H1 (cell line): ENCODE measurements at regions not wholly inside any gene's neighbourhood (a gene's known extent, or its start where the extent isn't known, plus 50 kb on each side); places are given as distances from the start of the nearest gene placed in this dataset.

ENCODE experiments used
- CTCF ChIA-PET: fragments of 300-600 bp; sonication (Branson Sonifier 250); formaldehyde crosslinking; loops from one replicate; lab custom pipeline; 2021; ENCODE audit not compliant: partially characterized antibody; lab: Charles Lee
- POLR2A ChIA-PET: fragments of 300-600 bp; sonication (Branson Sonifier 250); formaldehyde crosslinking; loops from one replicate; lab custom pipeline; 2021; ENCODE audit warnings: inconsistent platforms; ENCODE audit not compliant: partially characterized antibody; lab: Charles Lee
- DNase-seq, 2 experiments: peaks; one replicate each; pipeline versions ENCODE4 v3.0.0 to v3.0.0-alpha.2; 2010 to 2022; ENCODE audit warnings: low spot score in 2 of 2, low read depth in 1 of 2, mixed read lengths in 1 of 2
- FAIRE-seq: peaks from 2 replicates; lab custom pipeline; 2011; peaks lifted over from hg19 to GRCh38; lab: Jason Lieb, UNC
- H2AFZ ChIP-seq: 2 replicates; pipeline ENCODE4 v1.8.1; 2012; ENCODE audit warnings: low read length, inconsistent platforms
- H2AK5ac ChIP-seq: 2 replicates; pipeline ENCODE4 v1.6.1; 2013; ENCODE audit warnings: low read depth, low read length
- H2BK120ac ChIP-seq: replicated peaks from 2 replicates; pipeline ENCODE3; 2013; ENCODE audit warnings: low read depth, low read length, inconsistent platforms
- H2BK12ac ChIP-seq: 2 replicates; pipeline ENCODE4 v1.6.1; 2013; ENCODE audit warnings: low read depth, low read length
- H2BK15ac ChIP-seq: 2 replicates; pipeline ENCODE4 v1.6.1; 2013; ENCODE audit warnings: low read length
- H2BK20ac ChIP-seq: 2 replicates; pipeline ENCODE4 v1.6.1; 2013; ENCODE audit warnings: low read length
- H2BK5ac ChIP-seq: 2 replicates; pipeline ENCODE4 v1.6.1; 2013; ENCODE audit warnings: low read depth, low read length
- H3K14ac ChIP-seq: 2 replicates; pipeline ENCODE4 v1.6.1; 2013; ENCODE audit warnings: inconsistent platforms; ENCODE audit not compliant: insufficient read length
- H3K18ac ChIP-seq: 2 replicates; pipeline ENCODE4 v1.6.1; 2013; ENCODE audit warnings: low read length; ENCODE audit errors: extremely low read depth
- H3K23ac ChIP-seq: 2 replicates; pipeline ENCODE4 v1.6.1; 2013; ENCODE audit warnings: inconsistent platforms; ENCODE audit not compliant: insufficient read length
- H3K23me2 ChIP-seq: 2 replicates; pipeline ENCODE4 v1.6.1; 2013; ENCODE audit warnings: low read depth, low read length
- H3K27ac ChIP-seq: 2 replicates; pipeline ENCODE4 v1.6.1; 2011; ENCODE audit warnings: low read depth, low read length, inconsistent platforms
- H3K27me3 ChIP-seq, 4 experiments: replicated peaks in 1 of 4; 1 replicate in 1 of 4; 2 replicates in 3 of 4; pipeline versions ENCODE4 v1.6.1 to v1.8.1; 2011 to 2013; ENCODE audit warnings: low read length in 3 of 4, mild to moderate bottlenecking in 3 of 4, inconsistent platforms in 2 of 4, mixed read lengths in 2 of 4, moderate library complexity in 1 of 4; ENCODE audit not compliant: control insufficient read depth in 3 of 4, insufficient read depth in 3 of 4; ENCODE audit errors: extremely low read depth in 1 of 4
- H3K36me3 ChIP-seq, 4 experiments: 2 replicates each; pipeline versions ENCODE4 v1.6.1 to v1.8.1; 2011 to 2013; ENCODE audit warnings: mild to moderate bottlenecking in 4 of 4, low read length in 3 of 4, moderate library complexity in 2 of 4, control low read depth in 1 of 4, inconsistent platforms in 1 of 4; ENCODE audit not compliant: insufficient read depth in 4 of 4, control insufficient read depth in 2 of 4
- H3K4ac ChIP-seq: replicated peaks from 2 replicates; pipeline ENCODE3; 2013; ENCODE audit warnings: low read length, low read depth, mixed read lengths, inconsistent platforms; ENCODE audit not compliant: insufficient read length
- H3K4me1 ChIP-seq, 4 experiments: replicated peaks in 1 of 4; 1 replicate in 1 of 4; 2 replicates in 3 of 4; pipeline versions ENCODE4 v1.6.1 to v1.8.1; 2011 to 2013; ENCODE audit warnings: low read length in 3 of 4, inconsistent platforms in 2 of 4, mixed read lengths in 1 of 4; ENCODE audit not compliant: insufficient read depth in 4 of 4, control insufficient read depth in 3 of 4
- H3K4me2 ChIP-seq, 2 experiments: 2 replicates each; pipeline versions ENCODE4 v1.6.1 to v1.8.1; 2011 to 2013; ENCODE audit warnings: low read depth in 2 of 2, low read length in 2 of 2, control low read depth in 1 of 2, inconsistent platforms in 1 of 2, mild to moderate bottlenecking in 1 of 2; ENCODE audit not compliant: insufficient read depth in 1 of 2
- H3K4me3 ChIP-seq, 4 experiments: fragments of 200-600, 300-600 bp in 1 of 4; sonication (generic), shearing (Covaris generic), sonication (Bioruptor Twin) in 1 of 4; 2 replicates each; pipeline versions ENCODE4 v1.5.1 to v1.8.1; 2011 to 2016; ENCODE audit warnings: low read length in 4 of 4, low read depth in 3 of 4, control low read depth in 2 of 4, inconsistent platforms in 2 of 4, mild to moderate bottlenecking in 2 of 4, mixed read lengths in 1 of 4, moderate library complexity in 1 of 4; ENCODE audit not compliant: insufficient read depth in 2 of 4; ENCODE audit errors: extremely low read depth in 1 of 4
- H3K56ac ChIP-seq: replicated peaks from 2 replicates; pipeline ENCODE3; 2013; ENCODE audit warnings: low read depth, mild to moderate bottlenecking, mixed read lengths, low read length, inconsistent platforms; ENCODE audit not compliant: insufficient read length
- H3K79me1 ChIP-seq: 2 replicates; pipeline ENCODE4 v1.6.1; 2013; ENCODE audit warnings: low read depth, low read length, control low read depth
- H3K79me2 ChIP-seq, 2 experiments: 2 replicates each; pipeline versions ENCODE4 v1.6.1 to v1.8.1; 2012 to 2013; ENCODE audit warnings: low read length in 2 of 2, mild to moderate bottlenecking in 2 of 2, inconsistent platforms in 1 of 2; ENCODE audit not compliant: insufficient read depth in 2 of 2, control insufficient read depth in 1 of 2
- H3K9ac ChIP-seq, 4 experiments: replicated peaks in 1 of 4; 1 replicate in 1 of 4; 2 replicates in 3 of 4; pipeline versions ENCODE4 v1.6.1 to v1.8.1; 2011 to 2013; ENCODE audit warnings: low read depth in 3 of 4, low read length in 3 of 4, control low read depth in 2 of 4, mild to moderate bottlenecking in 2 of 4, moderate library complexity in 2 of 4, inconsistent platforms in 1 of 4; ENCODE audit errors: extremely low read depth in 1 of 4
- H3K9me3 ChIP-seq, 2 experiments: 2 replicates each; pipeline versions ENCODE4 v1.6.1 to v1.8.1; 2012 to 2013; ENCODE audit warnings: mild to moderate bottlenecking in 2 of 2, moderate library complexity in 2 of 2, control low read depth in 1 of 2, inconsistent platforms in 1 of 2, low read depth in 1 of 2, low read length in 1 of 2, mixed read lengths in 1 of 2; ENCODE audit not compliant: insufficient read depth in 2 of 2
- H4K20me1 ChIP-seq, 2 experiments: replicated peaks in 1 of 2; 2 replicates each; pipeline versions ENCODE3 to v1.8.1; 2011 to 2013; ENCODE audit warnings: inconsistent platforms in 2 of 2, low read length in 2 of 2, mild to moderate bottlenecking in 1 of 2; ENCODE audit not compliant: insufficient read depth in 2 of 2, control insufficient read depth in 1 of 2
- H4K5ac ChIP-seq: 2 replicates; pipeline ENCODE4 v1.6.1; 2013; ENCODE audit warnings: low read length, low read depth, mixed read lengths, inconsistent platforms; ENCODE audit not compliant: insufficient read length
- H4K8ac ChIP-seq: 2 replicates; pipeline ENCODE4 v1.8.0; 2013; ENCODE audit warnings: mild to moderate bottlenecking, moderate library complexity, low read length, inconsistent platforms; ENCODE audit not compliant: insufficient read depth; ENCODE audit errors: extremely low read depth
- H4K91ac ChIP-seq: replicated peaks from 2 replicates; pipeline ENCODE3; 2013; ENCODE audit warnings: low read length, mixed read lengths, inconsistent platforms; ENCODE audit not compliant: insufficient read length
- BACH1 ChIP-seq: IDR thresholded peaks from 2 replicates; pipeline ENCODE4 v1.6.1; 2012; ENCODE audit warnings: low read length, improper control_type of control experiment
- BCL11A ChIP-seq, 2 experiments: IDR thresholded peaks; one replicate each; pipeline ENCODE4 v1.6.1; 2011; ENCODE audit warnings: low read depth in 2 of 2, low read length in 2 of 2, mild to moderate bottlenecking in 2 of 2
- CBX5 ChIP-seq: fragments of 300-800, 300-1000 bp; sonication (generic); IDR thresholded peaks from 2 replicates; pipeline ENCODE4 v1.7.1; 2016; ENCODE audit warnings: antibody characterized with exemption, low read length, low read depth
- CEBPB ChIP-seq: IDR thresholded peaks from 2 replicates; pipeline ENCODE4 v1.6.1; 2012; ENCODE audit warnings: low read depth, low read length
- CHD1 ChIP-seq: IDR thresholded peaks from 2 replicates; pipeline ENCODE4 v1.6.1; 2012; ENCODE audit warnings: low read depth, low read length, improper control_type of control experiment
- CTCF ChIP-seq, 3 experiments: IDR thresholded peaks; 1 replicate in 2 of 3; 2 replicates in 1 of 3; pipeline versions ENCODE4 v1.5.1 to v1.6.1; 2011; ENCODE audit warnings: low read length in 3 of 3, mild to moderate bottlenecking in 3 of 3, inconsistent platforms in 2 of 3, low read depth in 1 of 3, moderate library complexity in 1 of 3; ENCODE audit not compliant: insufficient read depth in 1 of 3; ENCODE audit errors: control extremely low read depth in 1 of 3
- GTF2F1 ChIP-seq: IDR thresholded peaks from 2 replicates; pipeline ENCODE4 v1.6.1; 2012; ENCODE audit warnings: low read depth, low read length, improper control_type of control experiment, borderline replicate concordance
- KDM1A ChIP-seq: fragments of 200-600, 300-600 bp; sonication (generic); IDR thresholded peaks from 2 replicates; pipeline ENCODE4 v1.7.1; 2016; ENCODE audit warnings: mild to moderate bottlenecking, low read length, borderline replicate concordance
- MAX ChIP-seq: IDR thresholded peaks from 2 replicates; pipeline ENCODE4 v1.6.1; 2012; ENCODE audit warnings: inconsistent platforms
- NRF1 ChIP-seq: IDR thresholded peaks from 2 replicates; pipeline ENCODE4 v1.6.1; 2011; ENCODE audit warnings: mild to moderate bottlenecking, low read depth, low read length, improper control_type of control experiment
- PHF8 ChIP-seq: fragments of 200-600 bp; sonication (generic); conservative IDR thresholded peaks from 2 replicates; pipeline ENCODE4 v1.7.1; 2012; ENCODE audit warnings: low read depth, mild to moderate bottlenecking, inconsistent platforms, low read length, moderate library complexity
- SIRT6 ChIP-seq: IDR thresholded peaks from one replicate; pipeline ENCODE4 v1.7.1; 2012; ENCODE audit warnings: low read length, inconsistent platforms
- ZNF274 ChIP-seq: IDR thresholded peaks from 2 replicates; pipeline ENCODE4 v1.7.0; 2012; ENCODE audit warnings: low read length, borderline replicate concordance; ENCODE audit errors: extremely low read depth
- WGBS, 2 experiments: shearing (Covaris generic) in 1 of 2; methylation state at CpG; one replicate each; pipeline versions ENCODE4 v1.1.6 to v1.1.7; 2013 to 2015; ENCODE audit warnings: low lambda C conversion rate in 2 of 2, mixed read lengths in 2 of 2, inconsistent platforms in 1 of 2, low coverage in 1 of 2, missing lambda C conversion rate in 1 of 2; ENCODE audit not compliant: insufficient replicate concordance in 2 of 2, insufficient coverage in 1 of 2, insufficient read length in 1 of 2; ENCODE audit errors: extremely low coverage in 1 of 2, missing lambda C conversion rate in 1 of 2; 5-methylcytosine and 5-hydroxymethylcytosine counted together

GRCh38 chr1:241417258-241417657 lies 60.3 kb upstream of the RGS7 start:
- DNase-seq (no peak), FAIRE-seq (no peak)
- ChIA-PET CTCF (interaction anchor here (1.4 kb wide), 1 partner anchor 69 kb away, joined by 3 read pairs; no protein-coding TSS in a partner anchor), POLR2A (no interaction called here)
- H3K79me2 ChIP-seq: no peaks in the 10 kb centered on the region
- H3K4me1 ChIP-seq: peaks cover 0 to 4% (median 0%) of the 10 kb centered on the region in 4 experiments; a peak in 1 of 7 replicates
- no peak overlapping the region for H3K4ac ChIP-seq
- H2BK20ac ChIP-seq: no peak overlapping the region
- no peak overlapping the region for H2BK15ac ChIP-seq
- H3K27ac ChIP-seq: no peak overlapping the region
- H3K56ac ChIP-seq: no peak overlapping the region
- H3K36me3 ChIP-seq: no peaks in the 10 kb centered on the region
- no peak overlapping the region for H3K18ac ChIP-seq
- H2BK5ac ChIP-seq: no peak overlapping the region
- no peak overlapping the region for H4K91ac ChIP-seq
- no peak overlapping the region for H2AK5ac ChIP-seq
- no peaks in the 10 kb centered on the region for H3K9me3 ChIP-seq
- H3K27me3 ChIP-seq: no peaks in the 10 kb centered on the region
- H2AFZ ChIP-seq: no peak overlapping the region
- no peak overlapping the region for H3K4me2 ChIP-seq
- H3K23ac ChIP-seq: no peak overlapping the region
- H4K8ac ChIP-seq: no peak overlapping the region
- no peaks in the 10 kb centered on the region for H4K20me1 ChIP-seq
- H3K9ac ChIP-seq: no peak overlapping the region
- no peak overlapping the region for H3K14ac ChIP-seq
- H3K23me2 ChIP-seq: no peaks in the 10 kb centered on the region
- WGBS, 2 experiments: 67% methylated on average over 1 of the region's 1 CpG; no CpG with 5 or more reads in 1 of the 2 experiments
- no peak overlapping the region for H3K4me3 ChIP-seq
- no peak overlapping the region for H2BK120ac ChIP-seq
- H4K5ac ChIP-seq: no peak overlapping the region
- no peak overlapping the region for H2BK12ac ChIP-seq
- no peaks in the 10 kb centered on the region for H3K79me1 ChIP-seq
- TF ChIP-seq CBX5 (no peak), ZNF274 (no peak), NRF1 (no peak), CEBPB (no peak), BCL11A (IDR thresholded peaks at IDR 0.05; ENCODE audit: low read depth in 2 of 2, low read length in 2 of 2) (no peak), KDM1A (no peak), CTCF (IDR thresholded peaks at IDR 0.05; ENCODE audit: control extremely low read depth in 1 of 3, insufficient read depth in 1 of 3, low read depth in 1 of 3, low read length in 3 of 3) (no peak), GTF2F1 (no peak), PHF8 (no peak), MAX (no peak), SIRT6 (no peak), BACH1 (no peak), CHD1 (no peak)
